LNCAP (cell line): ENCODE measurements at regions not wholly inside any gene's neighbourhood (a gene's known extent, or its start where the extent isn't known, plus 50 kb on each side); places are given as distances from the start of the nearest gene placed in this dataset.

Experiments
- CTCF ChIP-seq: fragments of 450-650 bp; IDR thresholded peaks from 2 replicates; pipeline ENCODE4 v1.5.1; 2017; ENCODE audit warnings: mild to moderate bottlenecking

- no peak for TF ChIP-seq CTCF
Measured at GRCh38 chr1:208785629-208786028, 541.4 kb upstream of the PLXNA2 start.

DNA sequence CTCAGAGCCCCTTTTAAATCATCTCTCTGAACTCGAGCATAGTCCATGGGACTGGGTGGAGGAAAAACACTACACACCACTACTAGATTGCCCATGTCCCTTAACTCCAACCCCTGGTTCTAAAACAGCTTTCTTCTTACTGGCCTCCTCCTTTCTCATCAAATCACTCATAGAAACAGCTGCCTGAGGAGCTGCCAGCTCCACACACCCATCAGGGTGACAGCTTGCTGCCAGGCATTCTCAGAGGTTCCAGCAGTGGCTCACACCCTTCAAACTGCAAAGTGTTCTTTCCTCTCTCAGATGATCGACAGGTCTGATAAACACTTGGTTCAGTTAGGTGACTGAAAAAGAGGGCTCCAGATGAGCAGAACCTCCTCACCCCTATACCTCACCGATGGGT lies 543.0 kb upstream of the PLXNA2 start:
- TF ChIP-seq CTCF: no peak

DNA sequence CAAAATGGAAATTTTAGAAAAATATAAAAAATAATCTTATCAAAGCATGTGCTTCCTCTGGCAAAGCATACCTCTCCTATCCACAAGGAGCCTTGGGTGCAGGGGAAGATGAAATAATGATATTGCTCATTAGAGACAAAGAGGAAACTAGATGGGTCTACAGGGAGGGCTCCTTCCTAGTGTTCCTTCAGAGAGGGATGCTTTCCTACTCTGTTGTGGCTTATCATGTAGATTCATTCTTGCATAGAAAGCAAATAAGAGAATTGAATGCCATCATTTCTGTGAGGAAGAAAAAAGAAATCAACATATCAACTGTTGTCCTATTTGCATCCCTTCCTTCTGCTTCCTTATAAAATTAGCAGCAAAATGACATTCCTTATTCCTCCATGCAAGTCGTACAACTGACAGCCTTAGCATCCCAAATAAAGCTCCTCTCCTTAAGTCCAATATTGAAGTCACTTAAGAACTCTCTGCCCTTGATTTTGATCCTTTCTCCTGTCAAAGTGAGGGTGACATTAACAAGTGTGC lies 543.9 kb upstream of the PLXNA2 start:
- no peak for TF ChIP-seq CTCF

- no peak for TF ChIP-seq CTCF
Measured at GRCh38 chr1:208791456-208791855, 547.3 kb upstream of the PLXNA2 start.

- no peak for TF ChIP-seq CTCF
Measured at GRCh38 chr1:208793861-208794345, 549.7 kb upstream of the PLXNA2 start.

DNA sequence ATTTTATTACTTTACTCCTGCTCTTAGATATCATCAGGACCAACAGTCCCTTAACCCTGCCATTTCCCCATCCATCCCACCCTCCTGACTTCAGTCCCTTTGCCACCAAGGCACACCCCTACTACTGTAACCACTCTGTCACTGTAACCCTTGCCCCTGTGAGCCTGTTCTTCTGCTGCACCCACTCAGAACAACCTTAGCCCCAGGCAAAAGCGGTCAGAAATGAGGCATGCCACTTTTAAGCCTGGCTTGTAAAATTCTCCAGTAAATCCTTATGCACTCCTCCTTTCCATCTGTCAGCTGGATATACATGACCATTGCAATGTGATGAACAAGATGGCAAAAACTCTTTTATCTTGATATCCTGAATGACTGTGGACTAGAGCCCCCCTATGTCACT lies 555.0 kb upstream of the PLXNA2 start:
- no peak for TF ChIP-seq CTCF

- TF ChIP-seq CTCF: no peak
Measured at GRCh38 chr1:208803011-208803811, 559.0 kb upstream of the PLXNA2 start.
